Stimulated activated CD4-positive, alpha-beta T cell treated with anti-CD3 and anti-CD28 coated beads, Interleukin-2, amount 100 ng/mL, for 4 hours (primary cell): ENCODE measurements at regions not wholly inside any gene's neighbourhood (a gene's known extent, or its start where the extent isn't known, plus 50 kb on each side); places are given as distances from the start of the nearest gene placed in this dataset.

ENCODE experiments used
- DNase-seq: peaks from one replicate; pipeline ENCODE4 v3.0.0-alpha.2; 2020; ENCODE audit warnings: low read depth

DNA sequence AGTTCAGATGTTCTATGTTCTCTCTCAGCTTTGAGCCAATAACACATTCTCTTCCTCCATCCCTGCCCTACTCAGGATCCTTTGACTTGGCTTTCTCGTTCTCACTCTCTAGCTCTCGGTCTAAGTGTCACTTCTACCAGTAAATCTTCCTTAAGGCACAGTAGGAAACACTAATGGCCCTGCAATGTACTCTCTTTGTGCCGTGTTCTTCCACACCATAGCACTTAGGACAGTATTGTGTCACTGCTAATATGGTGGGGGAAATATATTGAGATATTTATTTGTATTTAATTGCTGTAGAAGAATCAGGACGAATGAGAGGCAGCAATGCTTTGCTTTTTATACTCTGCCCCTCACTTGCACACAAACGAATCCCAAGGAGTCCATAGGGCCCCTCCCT, 493.1 kb downstream of the SHISA9 start:
- no peak for DNase-seq

GRCh38 chr16:13397126-13397525, 495.7 kb downstream of the SHISA9 start:
- no peak for DNase-seq

GRCh38 chr16:13401641-13402040, 500.2 kb downstream of the SHISA9 start:
- no peak for DNase-seq

DNA sequence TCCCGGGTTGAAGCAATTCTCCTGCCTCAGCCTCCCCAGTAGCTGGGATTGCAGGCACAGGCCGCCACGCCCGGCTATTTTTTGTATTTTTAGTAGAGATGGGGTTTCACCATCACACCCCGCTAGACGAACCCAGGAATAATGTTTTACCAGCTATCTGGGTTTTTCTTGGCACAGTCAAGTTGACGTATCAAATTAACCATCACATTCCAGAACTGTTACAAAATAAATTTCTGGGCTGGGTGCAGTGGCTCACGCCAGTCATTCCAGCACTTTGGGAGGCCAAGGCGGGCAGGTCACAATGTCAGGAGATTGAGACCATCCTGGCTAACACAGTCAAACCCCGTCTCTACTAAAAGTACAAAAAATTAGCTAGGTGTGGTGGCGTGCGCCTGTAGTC, 501.2 kb downstream of the SHISA9 start:
- no peak for DNase-seq

DNA sequence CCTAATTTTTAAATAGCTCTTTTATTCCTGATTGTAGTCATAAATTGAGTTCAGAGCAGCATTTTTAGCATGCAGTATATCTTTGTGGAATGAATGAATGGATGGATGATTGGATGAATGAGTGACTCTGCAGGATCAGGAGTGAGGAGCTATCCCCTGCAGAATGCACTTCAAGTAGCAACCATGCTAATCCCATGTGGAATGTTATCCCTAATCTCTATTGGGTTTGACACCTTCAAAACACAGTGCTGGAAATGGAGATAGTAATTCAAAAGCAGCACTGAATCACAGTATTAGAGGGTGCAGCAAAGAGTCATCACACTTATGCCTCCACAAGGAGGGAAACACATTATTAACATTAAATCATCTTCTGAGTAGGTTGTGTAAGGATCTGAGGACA, 501.9 kb downstream of the SHISA9 start:
- DNase-seq: no peak

- DNase-seq: no peak
These were observed 505.8 kb upstream of the ERCC4 start for GRCh38 chr16:13414154-13414553.

DNA sequence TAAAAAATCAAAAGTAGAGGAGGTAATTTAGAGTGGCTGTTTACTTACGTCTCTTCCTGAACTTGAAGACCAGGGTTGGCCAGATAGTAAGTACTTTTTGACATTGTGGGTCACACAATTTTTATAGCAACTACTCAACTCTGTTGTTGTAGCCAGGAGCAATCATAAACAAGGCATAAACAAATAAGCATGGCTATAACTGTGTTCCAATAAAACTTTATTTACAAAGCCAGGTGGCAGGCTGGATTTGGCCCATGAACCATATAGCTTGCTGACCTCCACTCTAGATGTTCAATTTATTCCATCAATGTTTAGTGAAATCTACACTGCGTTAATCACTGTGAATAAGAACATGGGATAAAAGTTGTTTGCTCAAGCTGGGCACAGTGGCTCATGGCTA, 500.4 kb upstream of the ERCC4 start:
- DNase-seq: no peak

GRCh38 chr16:13421726-13422125, 498.2 kb upstream of the ERCC4 start:
- DNase-seq: no peak

DNA sequence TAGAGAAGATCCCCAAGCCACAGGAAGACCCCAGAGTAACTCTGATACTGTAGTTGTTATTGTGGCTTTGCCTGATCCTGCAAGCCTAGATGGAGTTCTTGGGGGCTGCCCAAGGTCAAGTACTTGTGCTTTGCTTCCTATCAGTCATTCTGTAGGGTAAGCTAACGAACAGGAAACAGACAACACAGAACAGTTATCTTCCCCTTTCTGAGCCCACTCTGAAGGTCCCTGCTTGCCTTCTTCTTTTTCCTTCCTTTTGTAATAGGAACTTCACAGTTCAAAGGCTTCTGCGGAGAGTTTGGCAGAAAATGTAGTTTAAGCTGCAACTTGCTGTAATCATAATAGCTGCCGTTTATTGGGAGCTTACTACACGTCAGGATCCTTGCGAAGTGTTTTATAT, 494.1 kb upstream of the ERCC4 start:
- no peak for DNase-seq

DNA sequence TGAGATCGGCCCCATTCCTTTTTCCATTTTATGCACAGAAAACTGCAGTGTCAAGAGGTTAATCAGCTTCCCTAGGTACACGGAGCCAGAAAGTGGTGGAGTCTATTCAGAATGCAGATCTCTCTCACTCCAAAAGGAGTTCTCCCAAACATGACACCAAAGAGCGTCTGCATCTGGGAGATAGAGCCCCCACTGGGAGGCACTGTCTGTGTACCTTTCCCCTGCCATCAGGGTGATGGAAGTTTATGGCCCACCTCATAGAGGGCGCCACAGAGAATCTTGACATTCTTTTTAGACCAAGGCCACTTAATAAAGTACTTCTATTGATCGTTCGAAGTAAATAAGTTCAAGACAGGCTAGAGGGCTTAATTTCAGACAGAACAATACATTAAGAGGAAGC, 493.7 kb upstream of the ERCC4 start:
- DNase-seq: no peak

- no peak for DNase-seq
These were observed 493.2 kb upstream of the ERCC4 start for GRCh38 chr16:13426736-13427135.

DNA sequence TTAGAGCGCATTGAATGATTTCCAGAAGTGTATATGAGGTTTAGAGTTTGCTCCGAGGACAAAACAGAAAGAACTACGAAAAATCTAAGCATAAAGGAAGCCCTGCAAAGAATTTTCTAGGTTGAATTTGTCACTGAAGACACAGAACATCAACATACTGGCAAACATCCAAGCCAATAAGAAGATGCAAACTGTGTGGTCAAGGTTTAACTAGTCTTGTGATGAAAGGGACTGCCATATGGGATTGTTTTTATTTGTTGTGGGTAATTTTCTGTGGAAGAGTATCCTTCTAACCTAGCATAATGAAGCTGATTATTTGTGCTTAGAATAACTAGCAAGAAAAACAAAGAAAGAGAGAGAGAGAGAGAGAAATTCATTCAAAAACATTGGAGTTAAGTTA, 492.0 kb upstream of the ERCC4 start:
- DNase-seq: no peak

DNA sequence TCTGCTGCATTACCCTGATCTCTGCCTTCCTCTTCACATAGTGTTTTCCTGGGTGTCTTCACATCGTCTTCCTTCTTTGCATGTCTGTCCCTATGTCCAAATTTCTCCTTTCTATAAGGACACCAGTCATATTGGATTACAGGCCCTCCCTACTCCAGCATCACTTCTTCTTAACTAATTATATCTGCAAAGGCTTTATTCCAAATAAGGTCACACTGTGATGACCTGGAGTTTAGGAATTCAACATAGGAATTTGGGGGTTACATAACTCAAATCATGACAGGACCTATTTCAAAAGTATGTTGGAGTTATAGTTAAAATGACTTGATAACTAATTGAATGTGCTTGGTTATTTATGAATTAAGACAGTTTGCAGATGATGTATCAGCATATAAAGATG, 490.5 kb upstream of the ERCC4 start:
- DNase-seq: no peak

DNA sequence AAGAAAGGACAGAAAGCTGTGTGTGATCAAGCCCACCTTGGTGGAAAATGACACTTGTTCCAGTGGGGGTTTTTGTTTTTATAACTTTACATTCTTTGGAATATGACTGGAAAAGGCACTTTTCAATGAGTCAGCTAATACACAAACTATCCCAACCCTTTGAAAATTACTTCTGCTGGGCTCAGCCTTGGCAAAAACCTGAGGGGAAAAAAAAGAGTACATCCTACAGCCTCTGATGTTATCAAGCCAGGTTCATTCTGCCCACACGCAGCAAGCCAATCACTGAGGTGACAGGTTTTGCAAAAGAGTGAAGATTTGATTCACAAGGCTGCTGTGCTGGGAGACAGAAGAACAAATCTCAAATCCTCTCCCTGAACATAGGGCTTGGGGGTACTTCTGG, 484.5 kb upstream of the ERCC4 start:
- no peak for DNase-seq

GRCh38 chr16:13435873-13436474, 484.0 kb upstream of the ERCC4 start:
- DNase-seq: no peak

GRCh38 chr16:13436641-13437412, 483.1 kb upstream of the ERCC4 start:
- no peak for DNase-seq

DNA sequence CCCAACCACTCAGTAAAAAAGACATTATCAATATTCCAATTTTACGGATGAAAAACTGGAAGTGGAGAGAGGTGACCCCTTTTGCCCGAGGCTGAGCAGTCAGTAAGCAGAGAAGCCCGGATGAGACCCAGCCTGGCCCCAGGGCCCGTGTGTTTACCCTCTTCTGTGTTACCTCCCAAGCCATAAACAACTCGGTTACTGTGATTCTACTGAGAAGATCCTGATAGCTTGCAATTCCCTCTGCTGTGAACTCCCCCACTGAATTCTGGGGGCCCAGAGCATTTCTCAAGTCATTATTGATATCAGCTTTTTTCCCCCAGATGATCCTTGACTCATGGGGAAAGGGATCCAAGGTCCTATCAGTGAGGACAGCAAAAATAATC, 482.6 kb upstream of the ERCC4 start:
- no peak for DNase-seq

DNA sequence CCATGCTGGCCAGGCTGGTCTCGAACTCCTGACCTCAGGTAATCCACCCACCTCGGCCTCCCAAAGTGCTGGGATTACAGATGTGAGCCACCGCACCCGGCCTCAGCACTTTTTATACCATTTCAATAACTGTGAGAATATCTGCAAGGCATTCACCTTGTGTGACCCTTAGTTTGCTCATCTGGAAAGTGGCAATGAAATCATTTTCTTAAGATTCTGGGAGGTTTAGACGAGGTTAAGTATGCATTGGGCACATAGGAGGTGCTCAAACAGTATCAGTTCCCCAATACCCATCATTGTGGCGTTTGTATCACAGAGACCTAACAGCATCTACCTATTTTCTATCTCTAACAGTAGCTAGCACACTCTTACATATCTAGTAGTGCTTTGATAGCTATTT, 481.9 kb upstream of the ERCC4 start:
- no peak for DNase-seq

- no peak for DNase-seq
These were observed 480.2 kb upstream of the ERCC4 start for GRCh38 chr16:13439766-13440165.

GRCh38 chr16:13441675-13442074, 478.3 kb upstream of the ERCC4 start:
- no peak for DNase-seq

GRCh38 chr16:13448346-13448745, 471.6 kb upstream of the ERCC4 start:
- no peak for DNase-seq

GRCh38 chr16:13453325-13453724, 466.6 kb upstream of the ERCC4 start:
- DNase-seq: no peak

- DNase-seq: no peak
These were observed 465.9 kb upstream of the ERCC4 start for GRCh38 chr16:13453938-13454553.

DNA sequence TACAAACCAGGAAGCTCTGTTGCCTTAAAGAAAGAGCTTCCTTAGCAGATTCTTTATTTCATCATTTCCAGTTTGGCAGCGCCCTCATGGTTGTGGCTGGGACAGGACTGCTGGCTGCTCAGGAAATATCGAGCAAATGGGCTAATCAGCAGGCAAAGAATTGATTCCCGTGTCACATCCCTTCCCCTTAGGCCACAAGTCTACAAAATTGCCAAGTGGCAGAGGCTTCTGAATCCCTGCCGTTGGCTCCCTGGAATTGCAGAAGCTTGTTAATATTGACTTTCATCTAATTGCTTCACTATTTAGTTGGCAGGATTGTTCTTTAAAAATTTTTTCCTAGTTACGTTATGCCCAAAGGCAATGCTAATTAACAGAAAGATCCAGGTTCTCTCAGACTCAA, 456.3 kb upstream of the ERCC4 start:
- no peak for DNase-seq
